OCI-LY7 (cell line): ENCODE measurements at regions not wholly inside any gene's neighbourhood (a gene's known extent, or its start where the extent isn't known, plus 50 kb on each side); places are given as distances from the start of the nearest gene placed in this dataset.

Experiments
- BruUV-seq: library from RNA; stranded (reverse); fragments of 400-500 nt; replicated peaks from 2 replicates; lab custom pipeline; 2021; lab: Mats Ljungman, UMichigan
- CTCF ChIA-PET: fragments of 300-600 bp; sonication (Branson Sonifier 250); formaldehyde crosslinking; loops from one replicate; lab custom pipeline; 2022; ENCODE audit warnings: antibody characterized with exemption; ENCODE audit not compliant: unreplicated experiment; lab: Charles Lee
- POLR2A ChIA-PET: fragments of 300-600 bp; sonication (Branson Sonifier 250); formaldehyde crosslinking; loops from one replicate; lab custom pipeline; 2022; ENCODE audit warnings: antibody characterized with exemption; lab: Charles Lee
- DNase-seq: peaks from one replicate; pipeline ENCODE4 v3.0.0-alpha.2; 2015; ENCODE audit warnings: low spot score
- H2AFZ ChIP-seq: fragments of 200-600 bp; sonication (generic), shearing (Covaris generic); 2 replicates; pipeline ENCODE4 v1.6.1; 2014; ENCODE audit warnings: mild to moderate bottlenecking, antibody characterized with exemption, low read length, moderate library complexity
- H3K27ac ChIP-seq: fragments of 200-600 bp; sonication (generic); 2 replicates; pipeline ENCODE4 v1.5.1; 2014; ENCODE audit warnings: mixed run types, low read depth, mild to moderate bottlenecking, moderate library complexity, low read length, inconsistent platforms; ENCODE audit not compliant: poor library complexity, severe bottlenecking
- H3K36me3 ChIP-seq: fragments of 200-600 bp; sonication (generic); 2 replicates; pipeline ENCODE4 v1.6.1; 2014; ENCODE audit warnings: mild to moderate bottlenecking, antibody characterized with exemption, low read length, moderate library complexity, mixed read lengths; ENCODE audit not compliant: insufficient read depth
- H3K4me1 ChIP-seq: fragments of 200-600 bp; sonication (generic); 2 replicates; pipeline ENCODE4 v1.5.1; 2014; ENCODE audit warnings: mild to moderate bottlenecking, low read length; ENCODE audit not compliant: insufficient read depth, poor library complexity, severe bottlenecking
- H3K4me2 ChIP-seq: fragments of 200-600 bp; sonication (generic); 2 replicates; pipeline ENCODE4 v1.6.1; 2014; ENCODE audit warnings: mild to moderate bottlenecking, low read length
- H3K4me3 ChIP-seq: fragments of 200-600 bp; sonication (generic); 2 replicates; pipeline ENCODE4 v1.5.1; 2014; ENCODE audit warnings: mild to moderate bottlenecking, low read depth, low read length; ENCODE audit not compliant: poor library complexity, severe bottlenecking
- H3K79me2 ChIP-seq: fragments of 200-600 bp; sonication (generic); 2 replicates; pipeline ENCODE4 v1.6.1; 2016; ENCODE audit warnings: low read depth, mild to moderate bottlenecking, low read length, moderate library complexity, mixed read lengths; ENCODE audit not compliant: insufficient read depth
- H3K9me2 ChIP-seq: fragments of 200-600 bp; sonication (generic); 2 replicates; pipeline ENCODE4 v1.6.1; 2016; ENCODE audit warnings: mild to moderate bottlenecking, low read length, mixed read lengths; ENCODE audit not compliant: insufficient read depth
- H3K9me3 ChIP-seq: fragments of 200-600 bp; sonication (generic); 2 replicates; pipeline ENCODE4 v1.6.1; 2014; ENCODE audit warnings: mild to moderate bottlenecking, mixed run types, low read length, mixed read lengths
- H4K20me1 ChIP-seq: fragments of 200-600 bp; sonication (generic); 2 replicates; pipeline ENCODE4 v1.6.1; 2014; ENCODE audit warnings: mild to moderate bottlenecking, antibody characterized with exemption, low read length, moderate library complexity, mixed read lengths; ENCODE audit not compliant: insufficient read depth
- CTCF ChIP-seq: fragments of 200-600 bp; sonication (generic); conservative IDR thresholded peaks from 2 replicates; pipeline ENCODE4 v1.5.1; 2014; ENCODE audit warnings: mild to moderate bottlenecking, antibody characterized with exemption, low read length, moderate library complexity, mixed read lengths
- EZH2phosphoT487 ChIP-seq: fragments of 200-600 bp; sonication (generic); IDR thresholded peaks from 2 replicates; pipeline ENCODE4 v1.6.1; 2018; ENCODE audit warnings: low read depth, borderline replicate concordance, mild to moderate bottlenecking, mixed run types, antibody characterized with exemption, low read length, moderate library complexity, mixed read lengths
- intact Hi-C: fragments of 100-400 bp; cut with micrococcal nuclease; formaldehyde crosslinking; loops from one replicate; pipeline ENCODE4 v1.10.0; 2022; ENCODE audit not compliant: unreplicated experiment

GRCh38 chr9:95729046-95729445 lies 146.4 kb upstream of the ERCC6L2 start:
- BruUV-seq: no TSS peak

GRCh38 chr9:95727947-95728520 lies 147.5 kb upstream of the ERCC6L2 start:
- no peak overlapping the region for H3K4me3 ChIP-seq
- no peaks in the 10 kb centered on the region for H4K20me1 ChIP-seq
- no peak overlapping the region for H2AFZ ChIP-seq
- intact Hi-C loops: loop anchor here (5.0 kb wide), 1 partner anchor 489 kb away; no protein-coding TSS in a partner anchor
- H3K4me1 ChIP-seq: peaks cover 12% of the 10 kb centered on the region
- H3K9me3 ChIP-seq: no peaks in the 10 kb centered on the region
- H3K4me2 ChIP-seq: no peak overlapping the region
- TF ChIP-seq EZH2phosphoT487: no peak
- TF ChIP-seq CTCF: no peak
- DNase-seq: no peak
- H3K79me2 ChIP-seq: no peaks in the 10 kb centered on the region
- no peak overlapping the region for H3K27ac ChIP-seq
- no TSS peak for BruUV-seq
- no peaks in the 10 kb centered on the region for H3K9me2 ChIP-seq
- H3K36me3 ChIP-seq: no peaks in the 10 kb centered on the region
- POLR2A ChIA-PET: no interaction called here
- CTCF ChIA-PET: no interaction called here

More at GRCh38 chr9:95729046-95729445, 146.4 kb upstream of the ERCC6L2 start:
- Histone ChIP-seq H3K4me1 (peaks cover 12% of the 10 kb centered on the region), H3K79me2 (no peaks in the 10 kb centered on the region), H3K27ac (no peak overlapping the region), H3K36me3 (no peaks in the 10 kb centered on the region), H3K4me3 (no peak overlapping the region), H3K4me2 (no peak overlapping the region), H3K9me2 (no peaks in the 10 kb centered on the region), H3K9me3 (no peaks in the 10 kb centered on the region), H4K20me1 (no peaks in the 10 kb centered on the region), H2AFZ (no peak overlapping the region)
- intact Hi-C loops: loop anchor here (5.0 kb wide), 1 partner anchor 488 kb away; no protein-coding TSS in a partner anchor
- DNase-seq: no peak
- CTCF ChIA-PET: no interaction called here
- TF ChIP-seq EZH2phosphoT487 (no peak), CTCF (no peak)
- POLR2A ChIA-PET: no interaction called here

- Histone ChIP-seq H4K20me1 (no peaks in the 10 kb centered on the region), H3K4me2 (no peak overlapping the region), H3K27ac (no peak overlapping the region), H3K36me3 (no peaks in the 10 kb centered on the region), H3K79me2 (no peaks in the 10 kb centered on the region), H3K9me3 (no peaks in the 10 kb centered on the region), H3K4me1 (peaks cover 12% of the 10 kb centered on the region), H3K9me2 (no peaks in the 10 kb centered on the region), H2AFZ (no peak overlapping the region), H3K4me3 (no peak overlapping the region)
- CTCF ChIA-PET: interaction anchor here (1.4 kb wide), 1 partner anchor 10 kb away, joined by 3 read pairs; no protein-coding TSS in a partner anchor
- peak; percentile 35 for DNase-seq
- TF ChIP-seq EZH2phosphoT487 (no peak), CTCF (peak; percentile 81)
- POLR2A ChIA-PET: interaction anchor here (0.7 kb wide), 1 partner anchor 1543 kb away, joined by 3 read pairs; no protein-coding TSS in a partner anchor
- BruUV-seq: no TSS peak
- intact Hi-C loops: loop anchor here (5.0 kb wide), 1 partner anchor 491 kb away; no protein-coding TSS in a partner anchor
Measured at GRCh38 chr9:95726756-95727155, 148.7 kb upstream of the ERCC6L2 start.
